ENCODE measurements at regions not wholly inside any gene's neighbourhood (a gene's known extent, or its start where the extent isn't known, plus 50 kb on each side); places are given as distances from the start of the nearest gene placed in this dataset.

DNA sequence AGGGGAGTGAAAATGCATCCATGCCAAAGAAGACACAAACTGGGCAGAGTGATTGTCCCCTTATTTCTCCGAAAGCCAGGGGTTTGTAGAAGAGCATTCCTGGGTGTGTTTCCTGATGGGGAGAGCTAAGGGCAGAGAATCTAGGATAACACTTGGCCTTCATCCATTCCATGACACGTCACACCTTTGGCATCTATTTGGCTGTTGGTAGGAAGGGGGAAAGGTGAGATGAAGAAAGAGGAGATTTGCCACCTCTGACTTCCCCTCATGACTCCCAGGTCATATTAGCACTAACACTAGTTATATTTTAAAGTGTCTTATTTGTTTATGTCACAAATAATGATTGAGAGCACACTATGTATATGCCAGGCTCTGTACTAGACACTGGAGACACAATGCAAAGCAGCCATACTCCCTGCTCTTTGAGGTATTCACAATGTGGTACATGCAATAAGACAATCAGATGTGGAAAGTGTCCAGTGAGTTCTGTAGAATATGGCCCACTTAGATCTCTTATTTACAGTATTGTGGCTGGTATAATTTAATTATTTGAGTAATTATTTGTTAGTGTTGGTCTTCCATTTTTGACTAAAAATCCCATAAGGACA, 54.5 kb upstream of the GADD45A start:
- Histone ChIP-seq H3K27me3 (ENCODE audit: insufficient read depth, low read depth, severe bottlenecking) (no peaks in the 10 kb centered on the region), H3K27ac (no peak overlapping the region), H3K9me3 (ENCODE audit: severe bottlenecking) (no peaks in the 10 kb centered on the region), H3K4me3 (ENCODE audit: low read depth, low read length) (no peak overlapping the region), H3K36me3 (no peaks in the 10 kb centered on the region)
- TF ChIP-seq, protein P1, sequence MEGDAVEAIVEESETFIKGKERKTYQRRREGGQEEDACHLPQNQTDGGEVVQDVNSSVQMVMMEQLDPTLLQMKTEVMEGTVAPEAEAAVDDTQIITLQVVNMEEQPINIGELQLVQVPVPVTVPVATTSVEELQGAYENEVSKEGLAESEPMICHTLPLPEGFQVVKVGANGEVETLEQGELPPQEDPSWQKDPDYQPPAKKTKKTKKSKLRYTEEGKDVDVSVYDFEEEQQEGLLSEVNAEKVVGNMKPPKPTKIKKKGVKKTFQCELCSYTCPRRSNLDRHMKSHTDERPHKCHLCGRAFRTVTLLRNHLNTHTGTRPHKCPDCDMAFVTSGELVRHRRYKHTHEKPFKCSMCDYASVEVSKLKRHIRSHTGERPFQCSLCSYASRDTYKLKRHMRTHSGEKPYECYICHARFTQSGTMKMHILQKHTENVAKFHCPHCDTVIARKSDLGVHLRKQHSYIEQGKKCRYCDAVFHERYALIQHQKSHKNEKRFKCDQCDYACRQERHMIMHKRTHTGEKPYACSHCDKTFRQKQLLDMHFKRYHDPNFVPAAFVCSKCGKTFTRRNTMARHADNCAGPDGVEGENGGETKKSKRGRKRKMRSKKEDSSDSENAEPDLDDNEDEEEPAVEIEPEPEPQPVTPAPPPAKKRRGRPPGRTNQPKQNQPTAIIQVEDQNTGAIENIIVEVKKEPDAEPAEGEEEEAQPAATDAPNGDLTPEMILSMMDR (IDR thresholded peaks at IDR 0.05; ENCODE audit: low read depth, low read length), result no peak
- no peak for DNase-seq

DNA sequence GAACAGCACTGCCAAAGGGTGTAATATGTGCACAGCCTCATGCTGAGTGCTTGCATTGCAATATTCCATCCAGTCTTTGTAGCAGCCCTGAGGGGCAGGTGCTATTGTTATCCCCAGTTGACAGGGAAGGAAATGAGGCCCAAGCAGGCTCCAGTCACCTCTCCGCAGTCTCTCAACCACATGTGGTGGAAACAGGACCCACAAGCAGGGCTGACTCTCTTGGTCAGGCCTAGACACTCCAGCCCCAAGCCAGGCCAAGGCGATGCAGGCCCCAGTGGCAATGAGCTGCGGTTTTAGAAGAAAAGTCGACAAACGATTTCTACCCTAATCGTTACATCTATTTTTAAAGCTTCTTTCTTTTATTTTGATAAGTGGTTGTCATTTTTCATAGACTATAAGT, 52.6 kb upstream of the GADD45A start:
- no peaks in the 10 kb centered on the region for H3K27me3 ChIP-seq (ENCODE audit: insufficient read depth, low read depth, severe bottlenecking)
- no peaks in the 10 kb centered on the region for H3K36me3 ChIP-seq
- H3K9me3 ChIP-seq (ENCODE audit: severe bottlenecking), result no peaks in the 10 kb centered on the region
- no peak for DNase-seq
- TF ChIP-seq, protein P1 (IDR thresholded peaks at IDR 0.05; ENCODE audit: low read depth, low read length), result no peak
- H3K27ac ChIP-seq, result no peak overlapping the region
- H3K4me3 ChIP-seq (ENCODE audit: low read depth, low read length), result no peak overlapping the region

GRCh38 chr1:67632811-67633655, 52.0 kb upstream of the GADD45A start:
- no peaks in the 10 kb centered on the region for H3K27me3 ChIP-seq (ENCODE audit: insufficient read depth, low read depth, severe bottlenecking)
- H3K36me3 ChIP-seq, result no peaks in the 10 kb centered on the region
- TF ChIP-seq, protein P1 (IDR thresholded peaks at IDR 0.05; ENCODE audit: low read depth, low read length), result no peak
- H3K27ac ChIP-seq, result no peak overlapping the region
- no peak for DNase-seq
- H3K9me3 ChIP-seq (ENCODE audit: severe bottlenecking), result no peaks in the 10 kb centered on the region
- no peak overlapping the region for H3K4me3 ChIP-seq (ENCODE audit: low read depth, low read length)

DNA sequence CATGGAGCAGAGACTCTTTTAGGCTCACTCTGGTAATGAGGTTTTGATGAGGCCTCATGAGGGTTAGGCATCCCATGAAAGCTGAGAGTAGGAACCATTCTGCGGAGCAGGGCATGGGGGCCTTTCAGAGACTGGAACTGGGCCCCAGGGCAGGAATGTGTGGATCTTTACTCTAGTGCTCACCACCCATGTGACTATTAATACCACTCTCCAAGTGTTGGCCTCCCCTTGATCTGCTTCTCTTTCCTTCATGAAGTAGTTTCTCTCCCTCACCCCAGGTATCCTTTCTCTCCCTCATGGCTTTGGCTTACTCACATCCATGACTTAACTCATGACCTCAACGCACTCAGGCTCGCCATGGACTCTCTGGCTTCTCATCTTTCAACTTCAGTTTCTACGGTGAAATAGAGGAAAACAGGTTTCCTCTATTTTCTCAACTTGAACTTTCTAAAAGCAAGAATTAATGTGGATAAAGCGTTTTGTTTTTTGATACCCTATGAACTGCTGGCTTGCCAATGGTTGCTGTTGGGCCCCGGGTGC, 50.5 kb upstream of the GADD45A start:
- Histone ChIP-seq H3K4me3 (ENCODE audit: low read depth, low read length) (no peak overlapping the region), H3K27me3 (ENCODE audit: insufficient read depth, low read depth, severe bottlenecking) (no peaks in the 10 kb centered on the region), H3K9me3 (ENCODE audit: severe bottlenecking) (no peaks in the 10 kb centered on the region), H3K36me3 (no peaks in the 10 kb centered on the region), H3K27ac (no peak overlapping the region)
- TF ChIP-seq, protein P1 (IDR thresholded peaks at IDR 0.05; ENCODE audit: low read depth, low read length), result no peak
- DNase-seq, result no peak

- Histone ChIP-seq H3K4me3 (ENCODE audit: low read depth, low read length) (no peak overlapping the region), H3K9me3 (ENCODE audit: severe bottlenecking) (no peaks in the 10 kb centered on the region), H3K27ac (no peak overlapping the region), H3K36me3 (no peaks in the 10 kb centered on the region), H3K27me3 (ENCODE audit: insufficient read depth, low read depth, severe bottlenecking) (no peaks in the 10 kb centered on the region)
- DNase-seq, result no peak
- TF ChIP-seq, protein P1 (IDR thresholded peaks at IDR 0.05; ENCODE audit: low read depth, low read length), result no peak
Measured at GRCh38 chr1:67635055-67635809, 49.8 kb upstream of the GADD45A start.

Measured in WERI-Rb-1 (cell line).